ENCODE measurements at regions not wholly inside any gene's neighbourhood (a gene's known extent, or its start where the extent isn't known, plus 50 kb on each side); places are given as distances from the start of the nearest gene placed in this dataset.
"Not testable (repeated sequence)": the region's sequence is repeated elsewhere in the genome, so short reads cannot be mapped to it uniquely, and the experiment has no call there.

GRCh38 chrX:3442691-3443090 lies 96.2 kb upstream of the MXRA5 start:
- FAIRE-seq, result no peak
- DNase-seq (ENCODE audit: low spot score), result no peak

GRCh38 chrX:3440981-3441380 lies 94.5 kb upstream of the MXRA5 start:
- no peak for FAIRE-seq
- DNase-seq (ENCODE audit: low spot score), result no peak

GRCh38 chrX:3435916-3436315 lies 89.5 kb upstream of the MXRA5 start:
- not testable (repeated sequence) for DNase-seq (ENCODE audit: low spot score); FAIRE-seq

GRCh38 chrX:3435057-3435456 lies 88.6 kb upstream of the MXRA5 start:
- FAIRE-seq, result no peak

GRCh38 chrX:3428792-3429191 lies 82.3 kb upstream of the MXRA5 start:
- DNase-seq (ENCODE audit: low spot score) (no peak), FAIRE-seq (no peak)

More at GRCh38 chrX:3435057-3435456, 88.6 kb upstream of the MXRA5 start:
- DNase-seq (ENCODE audit: low spot score), result no peak

- no peak for FAIRE-seq
These were observed 80.1 kb upstream of the MXRA5 start for GRCh38 chrX:3426552-3426951.

GRCh38 chrX:3425031-3425430 lies 78.6 kb upstream of the MXRA5 start:
- FAIRE-seq (no peak), DNase-seq (ENCODE audit: low spot score) (no peak)

More at GRCh38 chrX:3426552-3426951, 80.1 kb upstream of the MXRA5 start:
- DNase-seq (ENCODE audit: low spot score), result no peak

GRCh38 chrX:3420316-3420715 lies 73.9 kb upstream of the MXRA5 start:
- FAIRE-seq (no peak), DNase-seq (ENCODE audit: low spot score) (no peak)

GRCh38 chrX:3415011-3415410 lies 68.6 kb upstream of the MXRA5 start:
- DNase-seq (ENCODE audit: low spot score), result no peak

GRCh38 chrX:3411626-3412025 lies 65.2 kb upstream of the MXRA5 start:
- FAIRE-seq, result not testable (repeated sequence)

More at GRCh38 chrX:3415011-3415410, 68.6 kb upstream of the MXRA5 start:
- FAIRE-seq, result no peak

GRCh38 chrX:3409936-3410335 lies 63.5 kb upstream of the MXRA5 start:
- not testable (repeated sequence) for DNase-seq (ENCODE audit: low spot score); FAIRE-seq

More at GRCh38 chrX:3411626-3412025, 65.2 kb upstream of the MXRA5 start:
- DNase-seq (ENCODE audit: low spot score), result not testable (repeated sequence)

GRCh38 chrX:3407781-3408180 lies 61.3 kb upstream of the MXRA5 start:
- DNase-seq (ENCODE audit: low spot score), result no peak
- FAIRE-seq, result no peak

- DNase-seq (ENCODE audit: low spot score), result no peak
- no peak for FAIRE-seq
These were observed 60.7 kb upstream of the MXRA5 start for GRCh38 chrX:3407121-3407520.

GRCh38 chrX:3403748-3404147 lies 57.3 kb upstream of the MXRA5 start:
- DNase-seq (ENCODE audit: low spot score) (no peak), FAIRE-seq (no peak)
